ENCODE measurements at regions not wholly inside any gene's neighbourhood (a gene's known extent, or its start where the extent isn't known, plus 50 kb on each side); places are given as distances from the start of the nearest gene placed in this dataset.

GRCh38 chr5:67496051-67496450, 299.5 kb upstream of the CD180 start:
- POLR2A ChIA-PET (ENCODE audit: unreplicated experiment): no interaction called here
- no peak for DNase-seq
- intact Hi-C loops (cut with micrococcal nuclease; ENCODE audit: unreplicated experiment): no loop called here

GRCh38 chr5:67495072-67495471, 298.5 kb upstream of the CD180 start:
- Histone ChIP-seq H3F3A (ENCODE audit: insufficient read depth, low read depth) (no peaks in the 10 kb centered on the region), H3K4me3 (no peak overlapping the region), H3K9me2 (ENCODE audit: insufficient read depth) (no peaks in the 10 kb centered on the region), H3K9me3 (ENCODE audit: insufficient read depth, low read depth) (no peaks in the 10 kb centered on the region), H3K4me2 (no peak overlapping the region), H3K27me3 (ENCODE audit: insufficient read depth, low read depth) (no peaks in the 10 kb centered on the region), H2AFZ (no peak overlapping the region), H3K79me2 (ENCODE audit: low read depth) (no peaks in the 10 kb centered on the region), H4K20me1 (ENCODE audit: insufficient read depth) (no peaks in the 10 kb centered on the region), H3K27ac (no peak overlapping the region), H3K36me3 (ENCODE audit: low read depth) (no peaks in the 10 kb centered on the region), H3K4me1 (replicated peaks; ENCODE audit: insufficient read depth) (no peaks in the 10 kb centered on the region)
- intact Hi-C loops (cut with micrococcal nuclease; ENCODE audit: unreplicated experiment): no loop called here
- no TSS peak for BruUV-seq (replicated peaks)
- no peak for DNase-seq
- no peak for TF ChIP-seq CTCF (conservative IDR thresholded peaks at IDR 0.05)
- ChIA-PET POLR2A (ENCODE audit: unreplicated experiment) (no interaction called here), CTCF (no interaction called here)

More at GRCh38 chr5:67496051-67496450, 299.5 kb upstream of the CD180 start:
- BruUV-seq (replicated peaks): no TSS peak
- no peaks in the 10 kb centered on the region for H3F3A ChIP-seq (ENCODE audit: insufficient read depth, low read depth)
- H3K4me2 ChIP-seq: no peak overlapping the region
- no peak overlapping the region for H3K27ac ChIP-seq
- TF ChIP-seq EZH2 (IDR thresholded peaks at IDR 0.05; ENCODE audit: low read depth) (no peak), CTCF (conservative IDR thresholded peaks at IDR 0.05) (no peak)
- no peak overlapping the region for H3K4me3 ChIP-seq
- H3K9me2 ChIP-seq (ENCODE audit: insufficient read depth): no peaks in the 10 kb centered on the region
- CTCF ChIA-PET: no interaction called here
- H3K36me3 ChIP-seq (ENCODE audit: low read depth): no peaks in the 10 kb centered on the region
- H3K4me1 ChIP-seq (replicated peaks; ENCODE audit: insufficient read depth): no peaks in the 10 kb centered on the region
- no peak overlapping the region for H2AFZ ChIP-seq
- H3K27me3 ChIP-seq (ENCODE audit: insufficient read depth, low read depth): no peaks in the 10 kb centered on the region
- H3K9me3 ChIP-seq (ENCODE audit: insufficient read depth, low read depth): no peaks in the 10 kb centered on the region
- H3K79me2 ChIP-seq (ENCODE audit: low read depth): no peaks in the 10 kb centered on the region
- H4K20me1 ChIP-seq (ENCODE audit: insufficient read depth): no peaks in the 10 kb centered on the region

- no peaks in the 10 kb centered on the region for H3K27me3 ChIP-seq (ENCODE audit: insufficient read depth, low read depth)
- H3K36me3 ChIP-seq (ENCODE audit: low read depth): no peaks in the 10 kb centered on the region
- no peak for TF ChIP-seq CTCF (conservative IDR thresholded peaks at IDR 0.05)
- TF ChIP-seq EZH2 (IDR thresholded peaks at IDR 0.05; ENCODE audit: low read depth): no peak
- no peaks in the 10 kb centered on the region for H3K9me2 ChIP-seq (ENCODE audit: insufficient read depth)
- no peak overlapping the region for H3K4me2 ChIP-seq
- no peaks in the 10 kb centered on the region for H3F3A ChIP-seq (ENCODE audit: insufficient read depth, low read depth)
- H3K4me3 ChIP-seq: no peak overlapping the region
- H3K9me3 ChIP-seq (ENCODE audit: insufficient read depth, low read depth): no peaks in the 10 kb centered on the region
- no TSS peak for BruUV-seq (replicated peaks)
- CTCF ChIA-PET: no interaction called here
- intact Hi-C loops (cut with micrococcal nuclease; ENCODE audit: unreplicated experiment): loop anchor here (5.0 kb wide), 1 partner anchor 758 kb away; no protein-coding TSS in a partner anchor
- DNase-seq: no peak
- H3K4me1 ChIP-seq (replicated peaks; ENCODE audit: insufficient read depth): no peaks in the 10 kb centered on the region
- H3K79me2 ChIP-seq (ENCODE audit: low read depth): no peaks in the 10 kb centered on the region
- no peaks in the 10 kb centered on the region for H4K20me1 ChIP-seq (ENCODE audit: insufficient read depth)
- H2AFZ ChIP-seq: no peak overlapping the region
- POLR2A ChIA-PET (ENCODE audit: unreplicated experiment): no interaction called here
- no peak overlapping the region for H3K27ac ChIP-seq
Observed at GRCh38 chr5:67494186-67494855, 297.7 kb upstream of the CD180 start.
